ENCODE measurements at regions not wholly inside any gene's neighbourhood (a gene's known extent, or its start where the extent isn't known, plus 50 kb on each side); places are given as distances from the start of the nearest gene placed in this dataset.
A peak's percentile ranks its signal among the peaks of the same experiment; 100 is the strongest.

DNA sequence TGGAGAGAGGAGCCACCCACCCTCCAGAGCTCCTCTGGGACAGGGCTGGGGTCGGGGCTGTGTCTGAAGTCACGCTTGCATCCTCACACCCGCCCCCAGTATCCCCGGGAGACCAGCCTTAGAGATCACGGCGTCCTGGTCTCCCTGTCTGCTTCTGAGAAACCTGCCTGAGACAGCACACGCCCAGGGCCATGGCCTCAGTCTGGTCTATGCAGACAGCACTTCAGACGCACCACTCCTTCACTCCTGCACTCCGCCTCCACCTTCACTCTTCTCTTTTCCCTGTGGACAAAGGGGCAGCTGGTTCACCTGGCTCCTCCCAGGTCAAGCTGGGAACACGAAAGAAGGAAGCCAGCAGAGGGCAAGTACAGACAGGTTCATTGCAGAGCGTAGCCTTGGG is 248.0 kb upstream of the GSE1 start:
- TF ChIP-seq ZFX (IDR thresholded peaks at IDR 0.05), result no peak
- TF ChIP-seq, protein P1, sequence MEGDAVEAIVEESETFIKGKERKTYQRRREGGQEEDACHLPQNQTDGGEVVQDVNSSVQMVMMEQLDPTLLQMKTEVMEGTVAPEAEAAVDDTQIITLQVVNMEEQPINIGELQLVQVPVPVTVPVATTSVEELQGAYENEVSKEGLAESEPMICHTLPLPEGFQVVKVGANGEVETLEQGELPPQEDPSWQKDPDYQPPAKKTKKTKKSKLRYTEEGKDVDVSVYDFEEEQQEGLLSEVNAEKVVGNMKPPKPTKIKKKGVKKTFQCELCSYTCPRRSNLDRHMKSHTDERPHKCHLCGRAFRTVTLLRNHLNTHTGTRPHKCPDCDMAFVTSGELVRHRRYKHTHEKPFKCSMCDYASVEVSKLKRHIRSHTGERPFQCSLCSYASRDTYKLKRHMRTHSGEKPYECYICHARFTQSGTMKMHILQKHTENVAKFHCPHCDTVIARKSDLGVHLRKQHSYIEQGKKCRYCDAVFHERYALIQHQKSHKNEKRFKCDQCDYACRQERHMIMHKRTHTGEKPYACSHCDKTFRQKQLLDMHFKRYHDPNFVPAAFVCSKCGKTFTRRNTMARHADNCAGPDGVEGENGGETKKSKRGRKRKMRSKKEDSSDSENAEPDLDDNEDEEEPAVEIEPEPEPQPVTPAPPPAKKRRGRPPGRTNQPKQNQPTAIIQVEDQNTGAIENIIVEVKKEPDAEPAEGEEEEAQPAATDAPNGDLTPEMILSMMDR (conservative IDR thresholded peaks at IDR 0.05), result no peak
- no peak overlapping the region for H3K27ac ChIP-seq

- TF ChIP-seq, protein P1 (conservative IDR thresholded peaks at IDR 0.05), result no peak
- TF ChIP-seq ZFX (IDR thresholded peaks at IDR 0.05), result no peak
- no peak overlapping the region for H3K27ac ChIP-seq
Observed at GRCh38 chr16:85366031-85366763, 246.9 kb upstream of the GSE1 start.

GRCh38 chr16:85367485-85367884 is 245.6 kb upstream of the GSE1 start:
- no peak overlapping the region for H3K27ac ChIP-seq
- no peak for TF ChIP-seq ZFX (IDR thresholded peaks at IDR 0.05)
- TF ChIP-seq, protein P1 (conservative IDR thresholded peaks at IDR 0.05), result no peak

GRCh38 chr16:85369060-85369459 is 244.1 kb upstream of the GSE1 start:
- H3K27ac ChIP-seq, result no peak overlapping the region
- TF ChIP-seq ZFX (IDR thresholded peaks at IDR 0.05), result no peak
- TF ChIP-seq, protein P1 (conservative IDR thresholded peaks at IDR 0.05), result no peak

DNA sequence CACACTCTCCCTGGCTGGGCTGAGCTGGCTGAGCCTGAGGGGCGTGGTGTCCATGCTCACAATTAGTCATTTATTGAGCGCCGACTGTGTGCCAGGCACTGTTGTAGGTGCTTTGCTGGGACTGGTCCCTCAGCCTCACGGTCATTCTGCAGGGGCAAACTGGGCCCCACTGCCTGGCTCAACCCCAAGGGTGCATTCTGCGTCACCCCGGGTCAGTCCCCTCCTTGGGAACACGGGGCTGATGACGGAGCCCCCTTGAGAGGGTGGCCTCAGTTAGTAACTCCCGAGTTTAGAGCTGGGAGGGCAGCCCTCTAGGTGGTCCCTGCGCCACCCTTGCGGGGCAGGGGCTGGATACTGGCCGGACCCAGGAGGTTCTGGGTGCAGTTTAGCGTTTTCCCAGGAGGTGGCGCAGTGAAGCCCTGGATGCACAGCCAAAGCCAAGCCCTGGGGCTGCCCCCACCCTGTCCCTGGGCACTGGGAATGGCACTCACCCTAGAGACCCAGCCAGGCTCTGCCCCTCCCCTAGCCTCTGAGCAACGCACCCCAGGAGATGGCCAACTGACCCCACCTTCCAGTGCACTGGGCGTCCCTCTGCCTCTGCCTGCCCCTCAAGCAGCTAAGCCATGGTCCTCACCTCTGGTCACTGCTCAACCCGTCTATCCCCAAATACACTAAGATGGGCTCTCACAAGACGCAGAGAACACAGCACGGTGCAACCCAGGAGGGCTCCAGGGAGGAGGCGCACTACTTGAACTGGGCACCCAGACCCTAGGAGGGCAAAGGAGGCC is 243.2 kb upstream of the GSE1 start:
- no peak for TF ChIP-seq ZFX (IDR thresholded peaks at IDR 0.05)
- TF ChIP-seq, protein P1 (conservative IDR thresholded peaks at IDR 0.05), result peak; percentile 91
- H3K27ac ChIP-seq, result no peak overlapping the region

DNA sequence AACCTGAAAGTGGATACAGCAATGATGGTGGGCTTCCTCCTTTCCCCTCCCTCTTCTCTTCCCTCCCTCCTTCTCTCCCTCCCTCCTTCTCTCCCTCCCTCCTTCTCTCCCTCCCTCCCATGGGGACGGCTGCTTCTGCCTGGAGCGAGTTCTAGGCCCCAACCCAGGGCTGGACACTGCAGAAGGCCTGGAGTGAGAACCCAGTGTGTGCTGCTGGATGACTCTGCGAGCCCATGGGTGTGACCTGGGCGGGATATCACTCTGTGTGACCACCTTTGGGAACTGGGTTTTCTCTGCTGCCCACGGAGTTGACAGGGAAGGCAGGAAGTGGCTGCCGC is 242.6 kb upstream of the GSE1 start:
- TF ChIP-seq ZFX (IDR thresholded peaks at IDR 0.05), result no peak
- TF ChIP-seq, protein P1 (conservative IDR thresholded peaks at IDR 0.05), result no peak
- no peak overlapping the region for H3K27ac ChIP-seq

DNA sequence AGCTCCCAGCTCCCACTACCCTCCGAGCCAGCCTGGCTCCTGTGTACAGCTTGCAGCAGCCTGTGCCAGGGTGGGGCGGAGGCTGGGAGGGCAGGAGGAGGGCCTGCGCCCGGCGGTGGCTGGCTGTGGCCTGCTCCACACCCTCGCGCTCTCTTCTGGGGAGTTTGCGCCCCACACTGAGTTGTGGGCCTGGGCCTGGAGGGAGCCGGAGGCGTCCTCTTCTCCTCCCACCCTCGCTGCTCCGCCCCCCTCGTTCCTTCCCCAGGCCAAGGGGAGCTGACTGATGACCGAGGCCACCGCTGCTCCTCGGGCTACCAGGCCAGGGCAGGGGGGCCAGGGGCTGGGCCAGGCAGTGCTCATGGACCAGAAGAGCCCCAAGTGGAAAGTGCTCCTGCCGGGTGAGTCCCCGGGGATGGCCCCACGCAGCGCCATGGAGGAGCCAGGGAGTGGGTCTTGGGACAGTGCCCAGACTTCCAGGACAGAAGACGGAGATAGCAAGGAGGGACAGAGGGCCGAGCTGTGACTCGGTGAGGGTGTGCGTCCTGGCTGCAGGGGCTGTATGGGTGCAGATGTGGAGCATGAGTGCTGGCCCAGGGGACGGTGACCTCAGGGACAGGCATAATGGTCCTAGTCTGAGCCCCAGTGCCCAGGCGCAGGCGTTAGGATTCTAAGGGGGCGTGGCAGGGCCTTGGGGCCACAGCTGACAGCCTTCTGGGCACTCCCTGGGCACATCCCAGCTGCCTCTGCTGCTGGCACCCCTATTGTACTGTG is 242.1 kb upstream of the GSE1 start:
- no peak for TF ChIP-seq ZFX (IDR thresholded peaks at IDR 0.05)
- TF ChIP-seq, protein P1 (conservative IDR thresholded peaks at IDR 0.05), result no peak
- no peak overlapping the region for H3K27ac ChIP-seq

Data from C4-2B (cell line).